A673 (cell line): ENCODE measurements at regions not wholly inside any gene's neighbourhood (a gene's known extent, or its start where the extent isn't known, plus 50 kb on each side); places are given as distances from the start of the nearest gene placed in this dataset.
"Not testable (repeated sequence)": the region's sequence is repeated elsewhere in the genome, so short reads cannot be mapped to it uniquely, and the experiment has no call there.

ENCODE experiments used
- CTCF ChIP-seq: fragments of 300-800, 200-600 bp; sonication (generic); conservative IDR thresholded peaks from 2 replicates; pipeline ENCODE4 v1.5.1; 2017; ENCODE audit warnings: low read depth, mild to moderate bottlenecking, antibody characterized with exemption, low read length, moderate library complexity, mixed read lengths
- EZH2 ChIP-seq: fragments of 200-600 bp; sonication (generic); IDR thresholded peaks from 2 replicates; pipeline ENCODE4 v1.6.1; 2017; ENCODE audit warnings: borderline replicate concordance, low read depth, mild to moderate bottlenecking, mixed read lengths, antibody characterized with exemption, low read length; ENCODE audit not compliant: poor library complexity, severe bottlenecking

- TF ChIP-seq EZH2, CTCF: not testable (repeated sequence)
Measured at GRCh38 chr2:6147215-6147614, 455.0 kb downstream of the SOX11 start.
